CD14-positive monocyte (primary cell): ENCODE measurements at regions not wholly inside any gene's neighbourhood (a gene's known extent, or its start where the extent isn't known, plus 50 kb on each side); places are given as distances from the start of the nearest gene placed in this dataset.

Experiments used
- DNase-seq, 3 donors: peaks; one replicate each; pipeline ENCODE4 v3.0.0-alpha.2; 2011 to 2022
- H2AFZ ChIP-seq: 2 replicates; pipeline ENCODE4 v1.6.0; 2012; ENCODE audit warnings: mild to moderate bottlenecking, low read depth, low read length, inconsistent platforms; ENCODE audit not compliant: insufficient read depth, poor library complexity, severe bottlenecking
- H3K27ac ChIP-seq, 2 donors: 1 replicate in 1 of 2; 2 replicates in 1 of 2; pipeline ENCODE4 v1.5.1; 2012 to 2013; ENCODE audit warnings: low read length in 2 of 2, control low read depth in 1 of 2, inconsistent platforms in 1 of 2, low read depth in 1 of 2, mild to moderate bottlenecking in 1 of 2
- H3K27me3 ChIP-seq, 2 donors: one replicate each; pipeline versions ENCODE4 v1.6.0 to v1.6.1; 2011 to 2013; ENCODE audit warnings: low read length in 2 of 2; ENCODE audit not compliant: control insufficient read depth in 2 of 2, insufficient read depth in 2 of 2
- H3K36me3 ChIP-seq, 2 donors: replicated peaks in 1 of 2; 1 replicate in 1 of 2; 2 replicates in 1 of 2; pipeline versions ENCODE4 v1.5.1 to v1.6.1; 2012 to 2013; ENCODE audit warnings: low read length in 2 of 2, control low read depth in 1 of 2, inconsistent platforms in 1 of 2, mild to moderate bottlenecking in 1 of 2; ENCODE audit not compliant: insufficient read depth in 2 of 2, control insufficient read depth in 1 of 2
- H3K4me1 ChIP-seq, 2 donors: 1 replicate in 1 of 2; 2 replicates in 1 of 2; pipeline versions ENCODE4 v1.5.1 to v1.6.1; 2012 to 2013; ENCODE audit warnings: low read length in 2 of 2, control low read depth in 1 of 2, inconsistent platforms in 1 of 2, mild to moderate bottlenecking in 1 of 2, moderate library complexity in 1 of 2; ENCODE audit not compliant: insufficient read depth in 2 of 2, control insufficient read depth in 1 of 2
- H3K4me2 ChIP-seq: replicated peaks from 2 replicates; pipeline ENCODE3; 2012; ENCODE audit warnings: low read length, moderate library complexity, mild to moderate bottlenecking; ENCODE audit not compliant: poor library complexity, severe bottlenecking; ENCODE audit errors: extremely low read depth
- H3K4me3 ChIP-seq, 3 experiments: fragments of 200-600 bp in 1 of 3; sonication (generic) in 1 of 3; replicated peaks in 1 of 3; 1 replicate in 2 of 3; 2 replicates in 1 of 3; pipeline ENCODE4 v1.5.1; 2011 to 2013; ENCODE audit warnings: low read length in 3 of 3, mild to moderate bottlenecking in 3 of 3, control low read depth in 2 of 3, low read depth in 2 of 3, inconsistent platforms in 1 of 3, moderate library complexity in 1 of 3
- H3K79me2 ChIP-seq: 2 replicates; pipeline ENCODE4 v1.6.0; 2012; ENCODE audit warnings: mild to moderate bottlenecking, control low read depth, inconsistent platforms, low read length, moderate library complexity; ENCODE audit not compliant: insufficient read depth
- H3K9ac ChIP-seq: 2 replicates; pipeline ENCODE4 v1.6.0; 2017; ENCODE audit warnings: low read length, mild to moderate bottlenecking; ENCODE audit not compliant: insufficient read depth, poor library complexity, severe bottlenecking
- H3K9me3 ChIP-seq, 2 donors: replicated peaks in 1 of 2; 1 replicate in 1 of 2; 2 replicates in 1 of 2; pipeline versions ENCODE4 v1.5.1 to v1.6.1; 2012 to 2013; ENCODE audit warnings: low read length in 2 of 2, control low read depth in 1 of 2; ENCODE audit not compliant: control insufficient read depth in 1 of 2, insufficient read depth in 1 of 2
- H4K20me1 ChIP-seq: 2 replicates; pipeline ENCODE4 v1.6.0; 2012; ENCODE audit warnings: mild to moderate bottlenecking, low read length, control low read depth, moderate library complexity; ENCODE audit not compliant: insufficient read depth
- H3K27ac Mint-ChIP-seq, 7 donors: one replicate each; pipeline ENCODE4 v1.8.0; 2020; ENCODE audit warnings: mild to moderate bottlenecking in 7 of 7, mixed read lengths in 7 of 7, moderate library complexity in 6 of 7, inconsistent platforms in 2 of 7
- H3K27me3 Mint-ChIP-seq, 3 donors: one replicate each; pipeline ENCODE4 v1.8.0; 2021 to 2022; ENCODE audit warnings: low read depth in 3 of 3, mild to moderate bottlenecking in 3 of 3, mixed read lengths in 3 of 3, moderate library complexity in 3 of 3, inconsistent platforms in 1 of 3
- H3K36me3 Mint-ChIP-seq, 2 donors: one replicate each; pipeline ENCODE4 v1.8.0; 2020; ENCODE audit warnings: mixed read lengths in 2 of 2, inconsistent platforms in 1 of 2, mild to moderate bottlenecking in 1 of 2
- H3K4me1 Mint-ChIP-seq: one replicate; pipeline ENCODE4 v1.8.0; 2020; ENCODE audit warnings: mild to moderate bottlenecking, mixed read lengths
- H3K4me3 Mint-ChIP-seq, 2 donors: one replicate each; pipeline ENCODE4 v1.8.0; 2020; ENCODE audit warnings: mild to moderate bottlenecking in 2 of 2, mixed read lengths in 2 of 2, moderate library complexity in 1 of 2
- H3K9me3 Mint-ChIP-seq, 7 donors: one replicate each; pipeline ENCODE4 v1.8.0; 2020 to 2022; ENCODE audit warnings: mixed read lengths in 7 of 7, mild to moderate bottlenecking in 6 of 7, moderate library complexity in 6 of 7, inconsistent platforms in 2 of 7
- WGBS: methylation state at CpG from one replicate; pipeline ENCODE4 v1.1.5; 2013; ENCODE audit warnings: missing lambda C conversion rate; ENCODE audit not compliant: insufficient coverage; 5-methylcytosine and 5-hydroxymethylcytosine counted together
- intact Hi-C, 2 donors: fragments of 100-400 bp; cut with micrococcal nuclease; formaldehyde crosslinking; loops; one replicate each; pipeline versions ENCODE4 v1.15.0 to v1.15.1; 2023
- TF ChIP-seq, protein P1 (sequence below): fragments of 200-600 bp; IDR thresholded peaks from one replicate; pipeline ENCODE4 v1.8.0; 2022; ENCODE audit warnings: antibody characterized with exemption, mild to moderate bottlenecking

DNA sequence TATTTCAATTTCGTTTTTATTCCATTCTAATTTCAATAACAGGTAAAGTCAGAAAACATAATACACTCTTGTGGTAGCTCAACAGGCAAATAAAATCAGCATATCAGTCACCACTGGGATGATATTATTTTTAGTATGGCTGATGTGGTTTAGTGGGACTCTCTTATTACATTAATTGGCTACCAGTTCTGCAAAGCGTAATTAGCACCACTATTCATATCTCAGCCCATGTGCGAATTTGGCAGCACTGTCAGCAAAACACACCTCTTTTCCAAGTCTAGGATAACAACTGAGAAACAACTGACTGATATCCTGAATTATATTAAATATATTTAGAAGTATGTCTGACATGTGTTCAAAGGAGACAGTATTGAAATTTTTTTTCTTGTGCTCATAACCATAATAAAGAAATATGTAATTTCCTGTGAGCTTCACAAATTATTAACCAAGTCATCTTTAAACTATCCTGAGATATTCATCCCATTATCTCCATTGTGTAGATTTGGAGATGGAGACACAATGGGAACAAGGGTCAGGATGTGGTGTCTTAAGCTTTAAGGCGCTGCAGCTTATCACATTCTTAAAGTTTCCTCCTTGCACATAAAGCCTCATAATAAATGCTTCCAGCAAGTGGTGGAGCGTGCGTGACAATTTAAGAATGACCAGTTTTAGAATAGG is 212.4 kb downstream of the TLE1 start:
- no peak for DNase-seq
- Histone ChIP-seq H3K4me1 (no peaks in the 10 kb centered on the region), H3K36me3 (no peaks in the 10 kb centered on the region), H3K79me2 (no peaks in the 10 kb centered on the region), H3K4me2 (no peak overlapping the region), H4K20me1 (no peaks in the 10 kb centered on the region), H2AFZ (no peak overlapping the region), H3K9me3 (peaks cover 0 to 3% of the 10 kb centered on the region in 2 donors), H3K27ac (no peak overlapping the region), H3K4me3 (no peak overlapping the region), H3K9ac (no peak overlapping the region), H3K27me3 (no peaks in the 10 kb centered on the region)
- WGBS, result no CpG with 5 or more reads among the region's 6 CpGs
- Mint-ChIP-seq H3K9me3 (peaks cover 2 to 7% (median 3%) of the 10 kb centered on the region in 7 donors), H3K27ac (no peak overlapping the region), H3K36me3 (no peaks in the 10 kb centered on the region), H3K27me3 (peaks cover 0 to 5% (median 0%) of the 10 kb centered on the region in 3 donors), H3K4me1 (no peaks in the 10 kb centered on the region), H3K4me3 (no peak overlapping the region)
- TF ChIP-seq, protein P1, sequence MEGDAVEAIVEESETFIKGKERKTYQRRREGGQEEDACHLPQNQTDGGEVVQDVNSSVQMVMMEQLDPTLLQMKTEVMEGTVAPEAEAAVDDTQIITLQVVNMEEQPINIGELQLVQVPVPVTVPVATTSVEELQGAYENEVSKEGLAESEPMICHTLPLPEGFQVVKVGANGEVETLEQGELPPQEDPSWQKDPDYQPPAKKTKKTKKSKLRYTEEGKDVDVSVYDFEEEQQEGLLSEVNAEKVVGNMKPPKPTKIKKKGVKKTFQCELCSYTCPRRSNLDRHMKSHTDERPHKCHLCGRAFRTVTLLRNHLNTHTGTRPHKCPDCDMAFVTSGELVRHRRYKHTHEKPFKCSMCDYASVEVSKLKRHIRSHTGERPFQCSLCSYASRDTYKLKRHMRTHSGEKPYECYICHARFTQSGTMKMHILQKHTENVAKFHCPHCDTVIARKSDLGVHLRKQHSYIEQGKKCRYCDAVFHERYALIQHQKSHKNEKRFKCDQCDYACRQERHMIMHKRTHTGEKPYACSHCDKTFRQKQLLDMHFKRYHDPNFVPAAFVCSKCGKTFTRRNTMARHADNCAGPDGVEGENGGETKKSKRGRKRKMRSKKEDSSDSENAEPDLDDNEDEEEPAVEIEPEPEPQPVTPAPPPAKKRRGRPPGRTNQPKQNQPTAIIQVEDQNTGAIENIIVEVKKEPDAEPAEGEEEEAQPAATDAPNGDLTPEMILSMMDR, result no peak
- intact Hi-C loops, result no loop called here

DNA sequence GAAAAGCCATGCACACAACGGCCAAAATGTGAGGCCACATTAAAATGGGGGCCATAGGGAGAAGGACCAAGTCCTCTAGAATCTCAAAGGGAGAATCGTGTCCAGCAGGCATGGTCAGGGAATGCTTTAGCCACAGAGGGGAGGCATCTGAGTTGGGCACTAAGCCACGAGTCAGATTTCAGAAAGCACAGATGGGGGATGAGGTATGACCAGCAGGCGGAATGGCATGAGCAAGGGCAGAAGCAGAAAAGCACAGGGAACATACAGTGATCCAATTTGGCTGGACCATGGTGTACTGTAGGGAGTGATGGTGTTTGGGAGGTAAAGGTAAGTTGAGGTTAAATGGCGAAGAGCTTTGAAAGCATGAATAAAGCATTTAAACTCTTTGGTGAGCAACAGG is 214.6 kb downstream of the TLE1 start:
- intact Hi-C loops, result no loop called here
- Histone ChIP-seq H3K27me3 (no peaks in the 10 kb centered on the region), H2AFZ (no peak overlapping the region), H3K9ac (no peak overlapping the region), H3K4me1 (no peaks in the 10 kb centered on the region), H3K36me3 (no peaks in the 10 kb centered on the region), H3K4me3 (no peak overlapping the region), H3K79me2 (no peaks in the 10 kb centered on the region), H3K9me3 (peaks cover 0 to 3% of the 10 kb centered on the region in 2 donors), H3K4me2 (no peak overlapping the region), H3K27ac (no peak overlapping the region), H4K20me1 (no peaks in the 10 kb centered on the region)
- no peak for DNase-seq
- WGBS, result 90% methylated on average over 5 of the region's 5 CpGs
- Mint-ChIP-seq H3K4me1 (no peaks in the 10 kb centered on the region), H3K4me3 (no peak overlapping the region), H3K36me3 (no peaks in the 10 kb centered on the region), H3K27me3 (peaks cover 0 to 5% (median 0%) of the 10 kb centered on the region in 3 donors), H3K27ac (no peak overlapping the region), H3K9me3 (peaks cover 0 to 9% (median 3%) of the 10 kb centered on the region in 7 donors)
- TF ChIP-seq, protein P1, result no peak
